ENCODE measurements at regions not wholly inside any gene's neighbourhood (a gene's known extent, or its start where the extent isn't known, plus 50 kb on each side); places are given as distances from the start of the nearest gene placed in this dataset.
A peak's percentile ranks its signal among the peaks of the same experiment; 100 is the strongest.

- H3K4ac ChIP-seq (ENCODE audit: low read depth, low read length) = no peak overlapping the region; the same call in 1 of the 2 replicates
- H2BK120ac ChIP-seq (ENCODE audit: low read depth, low read length, poor library complexity, severe bottlenecking) = no peak overlapping the region
- no peak for DNase-seq
- H3K23me2 ChIP-seq (ENCODE audit: insufficient read length, low read depth, low read length, poor library complexity, severe bottlenecking) = no peaks in the 10 kb centered on the region
- H2BK5ac ChIP-seq (ENCODE audit: insufficient read length, low read length) = peak overlapping the region; percentile 81
- WGBS (ENCODE audit: extremely low coverage, insufficient read length, low lambda C conversion rate) = no CpG with 5 or more reads among the region's 4 CpGs
- peak overlapping the region; percentile 93 for H2BK12ac ChIP-seq (ENCODE audit: insufficient read length, low read depth, low read length)
- no peaks in the 10 kb centered on the region for H3K9me3 ChIP-seq (ENCODE audit: control insufficient read depth, low read depth, low read length)
- no peak overlapping the region for H4K8ac ChIP-seq (replicated peaks; ENCODE audit: insufficient read length, low read depth, low read length)
- H3K79me1 ChIP-seq (ENCODE audit: insufficient read depth, low read depth, low read length, poor library complexity, severe bottlenecking) = no peaks in the 10 kb centered on the region
- Mint-ChIP-seq H3K27ac (peak overlapping the region; percentile 83 to 99 (median 98)), H3K9me3 (no peaks in the 10 kb centered on the region; a peak in 2 of 5 replicates), H3K27me3 (ENCODE audit: low read depth) (no peaks in the 10 kb centered on the region), H3K36me3 (ENCODE audit: insufficient read depth in 1 of 3, low read depth in 3 of 3) (no peaks in the 10 kb centered on the region), H3K4me3 (peak overlapping the region in 1 of 2 experiments; percentile 72; a peak in 4 of 5 replicates), H3K4me1 (peaks cover 84% of the 10 kb centered on the region in 2 experiments)
- peak overlapping the region; percentile 32 for H3K18ac ChIP-seq (ENCODE audit: insufficient read length, low read depth, low read length)
- no peak overlapping the region for H3T11ph ChIP-seq (ENCODE audit: low read length)
- peak overlapping the region; percentile 93 for H2AK5ac ChIP-seq (ENCODE audit: insufficient read length, low read length)
- H3K27ac ChIP-seq (ENCODE audit: insufficient read length, low read depth, low read length) = peak overlapping the region; percentile 79
- 0 out of 2 replicates have a peak overlapping the region, but pooled peaks have one; percentile 26 for H2BK15ac ChIP-seq (ENCODE audit: low read depth, low read length)
- H3K56ac ChIP-seq (ENCODE audit: insufficient read length, low read depth, low read length) = no peak overlapping the region
- H3K23ac ChIP-seq (ENCODE audit: insufficient read length, low read depth, low read length) = peak overlapping the region; percentile 64
- no peaks in the 10 kb centered on the region for H4K20me1 ChIP-seq (ENCODE audit: control insufficient read depth, insufficient read depth, insufficient read length)
- no peak overlapping the region for H3K4me2 ChIP-seq (ENCODE audit: insufficient read depth, insufficient read length, low read length)
- no peak for TF ChIP-seq CTCF (conservative IDR thresholded peaks at IDR 0.05)
- H3K79me2 ChIP-seq (ENCODE audit: insufficient read depth, low read length) = no peaks in the 10 kb centered on the region
- H3K9ac ChIP-seq (ENCODE audit: extremely low read depth, insufficient read length, low read length) = peak overlapping the region; percentile 41
- H2BK20ac ChIP-seq (ENCODE audit: low read depth, low read length, poor library complexity, severe bottlenecking) = no peak overlapping the region
- peaks cover 32% of the 10 kb centered on the region for H3K4me1 ChIP-seq (ENCODE audit: insufficient read depth, low read length)
- no peak overlapping the region for H4K91ac ChIP-seq (ENCODE audit: insufficient read length, low read depth, low read length)
- peak overlapping the region; percentile 85 for H4K5ac ChIP-seq (ENCODE audit: insufficient read length, low read depth, low read length)
- no peaks in the 10 kb centered on the region for H3K27me3 ChIP-seq (ENCODE audit: insufficient read depth, low read length)
- no peak overlapping the region for H2AFZ ChIP-seq (ENCODE audit: low read length)
- H3K14ac ChIP-seq (ENCODE audit: insufficient read depth, low read length) = no peak overlapping the region
These were observed 187.5 kb downstream of the TM9SF2 start for GRCh38 chr13:99688776-99689175.

Data from H9 (cell line).